GM12878 (cell line): ENCODE measurements at regions not wholly inside any gene's neighbourhood (a gene's known extent, or its start where the extent isn't known, plus 50 kb on each side); places are given as distances from the start of the nearest gene placed in this dataset.

Source experiments
- ATAC-seq: fragments of 200-7000 bp; cut with Tn5 transposase; 3 replicates; pipeline ENCODE4 v1.9.1; 2020; ENCODE audit warnings: mild to moderate bottlenecking, moderate library complexity
- BruUV-seq: library from RNA; stranded (reverse); fragments of 400-500 nt; replicated peaks from 2 replicates; lab custom pipeline; 2021; lab: Mats Ljungman, UMichigan
- CTCF ChIA-PET: fragments of 300-600 bp; sonication (Branson Sonifier 250); formaldehyde crosslinking; extraction: SDS; loops from one replicate; lab custom pipeline; 2021; ENCODE audit warnings: inconsistent platforms; lab: Yijun Ruan, JAX
- POLR2A ChIA-PET: fragments of 350-600 bp; formaldehyde crosslinking; extraction: SDS; loops from one replicate; lab custom pipeline; 2021; ENCODE audit warnings: inconsistent platforms; lab: Charles Lee
- RAD21 ChIA-PET: fragments of 300-600 bp; sonication (Branson Sonifier 250); formaldehyde crosslinking; loops from one replicate; lab custom pipeline; 2023; ENCODE audit warnings: antibody characterized with exemption; ENCODE audit not compliant: unreplicated experiment; lab: Charles Lee
- SMC1A ChIA-PET: fragments of 300-600 bp; sonication (Branson Sonifier 250); formaldehyde crosslinking; loops from one replicate; lab custom pipeline; 2023; ENCODE audit not compliant: unreplicated experiment, uncharacterized antibody; lab: Charles Lee
- DNase-seq: peaks from one replicate; pipeline ENCODE4 v3.0.0-alpha.2; 2011; ENCODE audit warnings: low read depth, low spot score
- FAIRE-seq: peaks from 3 replicates; lab custom pipeline; 2011; peaks lifted over from hg19 to GRCh38; lab: Jason Lieb, UNC
- H2AFZ ChIP-seq: 2 replicates; pipeline ENCODE4 v1.6.0; 2011; ENCODE audit warnings: low read depth, low read length, control low read depth; ENCODE audit not compliant: control insufficient read depth
- H3K27ac ChIP-seq: 2 replicates; pipeline ENCODE4 v1.5.1; 2011; ENCODE audit warnings: control low read depth; ENCODE audit not compliant: control insufficient read depth, insufficient read depth
- H3K27me3 ChIP-seq, 2 experiments: replicated peaks in 1 of 2; 2 replicates each; pipeline versions ENCODE4 v1.6.0 to v1.6.1; 2011; ENCODE audit warnings: low read length in 1 of 2; ENCODE audit not compliant: control insufficient read depth in 2 of 2, insufficient read depth in 2 of 2
- H3K36me3 ChIP-seq, 2 experiments: 2 replicates each; pipeline ENCODE4 v1.5.1; 2011; ENCODE audit warnings: low read length in 1 of 2; ENCODE audit not compliant: control insufficient read depth in 2 of 2, insufficient read depth in 2 of 2
- H3K4me1 ChIP-seq: 2 replicates; pipeline ENCODE4 v1.6.1; 2011; ENCODE audit warnings: mild to moderate bottlenecking, low read length, moderate library complexity, mixed read lengths; ENCODE audit not compliant: control insufficient read depth, insufficient read depth
- H3K4me2 ChIP-seq: 2 replicates; pipeline ENCODE4 v1.6.0; 2011; ENCODE audit warnings: control low read depth; ENCODE audit not compliant: control insufficient read depth, insufficient read depth
- H3K4me3 ChIP-seq: fragments of 200-600 bp; sonication (generic); 2 replicates; pipeline ENCODE4 v1.5.1; 2016
- H3K79me2 ChIP-seq: 2 replicates; pipeline ENCODE4 v1.6.0; 2011; ENCODE audit warnings: low read length; ENCODE audit not compliant: control insufficient read depth, insufficient read depth
- H3K9ac ChIP-seq: 2 replicates; pipeline ENCODE4 v1.8.0; 2011; ENCODE audit warnings: low read length, control low read depth, mixed read lengths; ENCODE audit not compliant: control insufficient read depth, insufficient read depth
- H3K9me3 ChIP-seq: replicated peaks from 3 replicates; pipeline ENCODE4 v1.5.1; 2011; ENCODE audit warnings: mild to moderate bottlenecking, low read length; ENCODE audit not compliant: control insufficient read depth, insufficient read depth
- H4K20me1 ChIP-seq: 2 replicates; pipeline ENCODE4 v1.6.0; 2011; ENCODE audit not compliant: control insufficient read depth, insufficient read depth
- CHD4 ChIP-seq: fragments of 200-600 bp; sonication (generic); IDR thresholded peaks from 2 replicates; pipeline ENCODE4 v1.6.1; 2016; ENCODE audit warnings: mild to moderate bottlenecking
- POU2F2 ChIP-seq: IDR thresholded peaks from 3 replicates; pipeline ENCODE4 v1.6.1; 2011; ENCODE audit warnings: low read depth, mild to moderate bottlenecking, low read length, borderline replicate concordance
- SIN3A ChIP-seq: IDR thresholded peaks from 2 replicates; pipeline ENCODE4 v1.6.1; 2012; ENCODE audit warnings: low read depth, low read length, improper control_type of control experiment
- SMC3 ChIP-seq: IDR thresholded peaks from 2 replicates; pipeline ENCODE4 v1.6.1; 2011; ENCODE audit warnings: low read length, improper control_type of control experiment, borderline replicate concordance
- ZNF384 ChIP-seq: IDR thresholded peaks from 2 replicates; pipeline ENCODE4 v1.6.1; 2012; ENCODE audit warnings: low read depth, mild to moderate bottlenecking, low read length, improper control_type of control experiment, borderline replicate concordance
- WGBS: methylation state at CpG from one replicate; pipeline ENCODE4 v1.1.6; 2016; ENCODE audit warnings: low lambda C conversion rate; ENCODE audit not compliant: insufficient replicate concordance, insufficient coverage; ENCODE audit errors: missing lambda C conversion rate; 5-methylcytosine and 5-hydroxymethylcytosine counted together
- in situ Hi-C: fragments of 300-500 bp; cut with MboI; formaldehyde crosslinking; loops from 9 replicates; pipeline ENCODE4 v1.14.3; 2018; ENCODE audit warnings: mixed read lengths
- intact Hi-C: fragments of 100-400 bp; cut with micrococcal nuclease; formaldehyde crosslinking; loops from one replicate; pipeline ENCODE4 v1.14.2; 2022; ENCODE audit not compliant: unreplicated experiment
- TF ChIP-seq, protein P1 (sequence below): fragments of 450-650 bp; IDR thresholded peaks from 2 replicates; pipeline ENCODE4 v1.6.1; 2018; ENCODE audit warnings: mild to moderate bottlenecking, low read depth, moderate library complexity; ENCODE audit not compliant: partially characterized antibody
- TF ChIP-seq, protein P2 (sequence below): IDR thresholded peaks from 2 replicates; pipeline ENCODE4 v1.6.1; 2011; ENCODE audit warnings: low read depth, low read length, improper control_type of control experiment, borderline replicate concordance

- Histone ChIP-seq H3K4me3 (no peak overlapping the region), H3K9me3 (no peaks in the 10 kb centered on the region), H3K36me3 (no peaks in the 10 kb centered on the region), H3K27me3 (peaks cover 4 to 8% of the 10 kb centered on the region in 2 experiments; a peak in 3 of 4 replicates), H3K4me1 (peaks cover 8% of the 10 kb centered on the region), H3K9ac (no peak overlapping the region), H3K27ac (no peak overlapping the region), H3K4me2 (no peak overlapping the region), H4K20me1 (no peaks in the 10 kb centered on the region), H2AFZ (no peak overlapping the region), H3K79me2 (no peaks in the 10 kb centered on the region)
- FAIRE-seq (no peak), DNase-seq (no peak), ATAC-seq (no peak)
- ChIA-PET SMC1A (no interaction called here), RAD21 (no interaction called here), CTCF (interaction anchor here (0.6 kb wide), 1 partner anchor 103 kb away, joined by 3 read pairs; no protein-coding TSS in a partner anchor), POLR2A (no interaction called here)
- in situ Hi-C loops: no loop called here
- WGBS: 47% methylated on average over 9 of the region's 9 CpGs
- no peak for TF ChIP-seq SMC3
- TF ChIP-seq POU2F2: no peak
- TF ChIP-seq, protein P1, sequence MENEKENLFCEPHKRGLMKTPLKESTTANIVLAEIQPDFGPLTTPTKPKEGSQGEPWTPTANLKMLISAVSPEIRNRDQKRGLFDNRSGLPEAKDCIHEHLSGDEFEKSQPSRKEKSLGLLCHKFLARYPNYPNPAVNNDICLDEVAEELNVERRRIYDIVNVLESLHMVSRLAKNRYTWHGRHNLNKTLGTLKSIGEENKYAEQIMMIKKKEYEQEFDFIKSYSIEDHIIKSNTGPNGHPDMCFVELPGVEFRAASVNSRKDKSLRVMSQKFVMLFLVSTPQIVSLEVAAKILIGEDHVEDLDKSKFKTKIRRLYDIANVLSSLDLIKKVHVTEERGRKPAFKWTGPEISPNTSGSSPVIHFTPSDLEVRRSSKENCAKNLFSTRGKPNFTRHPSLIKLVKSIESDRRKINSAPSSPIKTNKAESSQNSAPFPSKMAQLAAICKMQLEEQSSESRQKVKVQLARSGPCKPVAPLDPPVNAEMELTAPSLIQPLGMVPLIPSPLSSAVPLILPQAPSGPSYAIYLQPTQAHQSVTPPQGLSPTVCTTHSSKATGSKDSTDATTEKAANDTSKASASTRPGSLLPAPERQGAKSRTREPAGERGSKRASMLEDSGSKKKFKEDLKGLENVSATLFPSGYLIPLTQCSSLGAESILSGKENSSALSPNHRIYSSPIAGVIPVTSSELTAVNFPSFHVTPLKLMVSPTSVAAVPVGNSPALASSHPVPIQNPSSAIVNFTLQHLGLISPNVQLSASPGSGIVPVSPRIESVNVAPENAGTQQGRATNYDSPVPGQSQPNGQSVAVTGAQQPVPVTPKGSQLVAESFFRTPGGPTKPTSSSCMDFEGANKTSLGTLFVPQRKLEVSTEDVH: no peak
- TF ChIP-seq CHD4: no peak
- TF ChIP-seq, protein P2, sequence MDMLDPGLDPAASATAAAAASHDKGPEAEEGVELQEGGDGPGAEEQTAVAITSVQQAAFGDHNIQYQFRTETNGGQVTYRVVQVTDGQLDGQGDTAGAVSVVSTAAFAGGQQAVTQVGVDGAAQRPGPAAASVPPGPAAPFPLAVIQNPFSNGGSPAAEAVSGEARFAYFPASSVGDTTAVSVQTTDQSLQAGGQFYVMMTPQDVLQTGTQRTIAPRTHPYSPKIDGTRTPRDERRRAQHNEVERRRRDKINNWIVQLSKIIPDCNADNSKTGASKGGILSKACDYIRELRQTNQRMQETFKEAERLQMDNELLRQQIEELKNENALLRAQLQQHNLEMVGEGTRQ: no peak
- TF ChIP-seq ZNF384: no peak
- no peak for TF ChIP-seq SIN3A
- BruUV-seq: no TSS peak
- intact Hi-C loops: no loop called here
Measured at GRCh38 chr9:36770025-36770424, 197.3 kb downstream of the MELK start.
